Hepatocyte (in vitro differentiated cells): ENCODE measurements at regions not wholly inside any gene's neighbourhood (a gene's known extent, or its start where the extent isn't known, plus 50 kb on each side); places are given as distances from the start of the nearest gene placed in this dataset.

Experiments used
- DNase-seq: peaks from one replicate; pipeline ENCODE4 v3.0.0-alpha.2; 2016; ENCODE audit warnings: low spot score
- H2AFZ ChIP-seq: fragments of 200-600 bp; sonication (generic); 2 replicates; pipeline ENCODE4 v1.6.0; 2016; ENCODE audit warnings: antibody characterized with exemption, mild to moderate bottlenecking
- H3K27ac ChIP-seq: fragments of 200-600 bp; sonication (generic); 2 replicates; pipeline ENCODE4 v1.5.1; 2016; ENCODE audit warnings: mild to moderate bottlenecking
- H3K27me3 ChIP-seq: fragments of 200-600 bp; sonication (generic); 2 replicates; pipeline ENCODE4 v1.6.1; 2016
- H3K36me3 ChIP-seq: fragments of 200-600 bp; sonication (generic); replicated peaks from 2 replicates; pipeline ENCODE4 v1.5.1; 2016; ENCODE audit warnings: low read depth; ENCODE audit not compliant: insufficient read depth
- H3K4me1 ChIP-seq: fragments of 200-600 bp; sonication (generic); 2 replicates; pipeline ENCODE4 v1.5.1; 2016; ENCODE audit warnings: mild to moderate bottlenecking, moderate library complexity; ENCODE audit not compliant: insufficient read depth
- H3K4me2 ChIP-seq: fragments of 200-600 bp; sonication (generic); 2 replicates; pipeline ENCODE4 v1.6.0; 2016
- H3K4me3 ChIP-seq: fragments of 200-600 bp; sonication (generic); 2 replicates; pipeline ENCODE4 v1.5.1; 2016; ENCODE audit warnings: mild to moderate bottlenecking
- H3K79me2 ChIP-seq: fragments of 200-600 bp; sonication (generic); 2 replicates; pipeline ENCODE4 v1.6.0; 2017; ENCODE audit warnings: mild to moderate bottlenecking
- H3K9me2 ChIP-seq: fragments of 200-600 bp; sonication (generic); replicated peaks from 2 replicates; pipeline ENCODE4 v1.6.0; 2017; ENCODE audit warnings: mild to moderate bottlenecking; ENCODE audit not compliant: insufficient read depth
- H3K9me3 ChIP-seq: fragments of 200-600 bp; sonication (generic); 2 replicates; pipeline ENCODE4 v1.5.1; 2016; ENCODE audit warnings: low read depth, mild to moderate bottlenecking
- H4K20me1 ChIP-seq: fragments of 200-600 bp; sonication (generic); 2 replicates; pipeline ENCODE4 v1.6.0; 2016; ENCODE audit warnings: mild to moderate bottlenecking; ENCODE audit not compliant: insufficient read depth, poor library complexity, severe bottlenecking
- EZH2 ChIP-seq: fragments of 200-600 bp; sonication (generic); IDR thresholded peaks from 2 replicates; pipeline ENCODE4 v1.6.1; 2016; ENCODE audit warnings: antibody characterized with exemption, mild to moderate bottlenecking, borderline replicate concordance
- EZH2phosphoT487 ChIP-seq: fragments of 200-600 bp; sonication (generic); IDR thresholded peaks from one replicate; pipeline ENCODE4 v1.6.1; 2018; ENCODE audit warnings: antibody characterized with exemption, mild to moderate bottlenecking, low read depth, moderate library complexity; ENCODE audit not compliant: unreplicated experiment, severe bottlenecking
- WGBS: methylation state at CpG from one replicate; pipeline ENCODE4 v1.1.6; 2016; ENCODE audit warnings: low lambda C conversion rate; ENCODE audit errors: missing lambda C conversion rate; 5-methylcytosine and 5-hydroxymethylcytosine counted together
- TF ChIP-seq, protein P1 (sequence below): fragments of 200-600 bp; sonication (generic); IDR thresholded peaks from 2 replicates; pipeline ENCODE4 v1.5.1; 2016; ENCODE audit warnings: antibody characterized with exemption, mild to moderate bottlenecking; ENCODE audit not compliant: poor library complexity

DNA sequence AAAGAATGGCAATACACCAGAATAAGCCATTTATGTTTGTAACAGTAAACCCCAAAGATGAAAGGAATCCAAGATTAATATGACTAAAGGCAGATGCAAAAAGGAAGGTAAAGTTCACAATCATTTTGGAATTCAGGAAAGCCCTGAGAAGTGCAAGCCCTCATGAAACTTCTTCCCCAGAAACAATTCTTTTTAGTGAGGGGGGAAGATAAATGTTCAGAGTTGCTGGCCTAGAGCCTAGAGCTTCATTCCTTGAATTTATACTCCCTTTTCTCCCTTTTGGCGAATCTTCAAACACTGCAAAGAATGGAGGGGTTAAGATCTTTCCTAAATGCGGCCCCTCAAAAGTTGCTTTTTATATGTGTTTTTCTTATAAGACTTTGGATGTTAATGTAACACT is 368.8 kb downstream of the MEIS1 start:
- no peaks in the 10 kb centered on the region for H3K79me2 ChIP-seq
- H3K36me3 ChIP-seq: no peaks in the 10 kb centered on the region
- no peaks in the 10 kb centered on the region for H4K20me1 ChIP-seq
- H3K4me1 ChIP-seq: no peaks in the 10 kb centered on the region
- DNase-seq: no peak
- H3K4me2 ChIP-seq: no peak overlapping the region
- H3K27me3 ChIP-seq: no peaks in the 10 kb centered on the region
- WGBS: 66% methylated on average over 2 of the region's 2 CpGs
- H3K27ac ChIP-seq: peak overlapping the region; percentile 41
- TF ChIP-seq EZH2 (no peak), EZH2phosphoT487 (no peak)
- TF ChIP-seq, protein P1, sequence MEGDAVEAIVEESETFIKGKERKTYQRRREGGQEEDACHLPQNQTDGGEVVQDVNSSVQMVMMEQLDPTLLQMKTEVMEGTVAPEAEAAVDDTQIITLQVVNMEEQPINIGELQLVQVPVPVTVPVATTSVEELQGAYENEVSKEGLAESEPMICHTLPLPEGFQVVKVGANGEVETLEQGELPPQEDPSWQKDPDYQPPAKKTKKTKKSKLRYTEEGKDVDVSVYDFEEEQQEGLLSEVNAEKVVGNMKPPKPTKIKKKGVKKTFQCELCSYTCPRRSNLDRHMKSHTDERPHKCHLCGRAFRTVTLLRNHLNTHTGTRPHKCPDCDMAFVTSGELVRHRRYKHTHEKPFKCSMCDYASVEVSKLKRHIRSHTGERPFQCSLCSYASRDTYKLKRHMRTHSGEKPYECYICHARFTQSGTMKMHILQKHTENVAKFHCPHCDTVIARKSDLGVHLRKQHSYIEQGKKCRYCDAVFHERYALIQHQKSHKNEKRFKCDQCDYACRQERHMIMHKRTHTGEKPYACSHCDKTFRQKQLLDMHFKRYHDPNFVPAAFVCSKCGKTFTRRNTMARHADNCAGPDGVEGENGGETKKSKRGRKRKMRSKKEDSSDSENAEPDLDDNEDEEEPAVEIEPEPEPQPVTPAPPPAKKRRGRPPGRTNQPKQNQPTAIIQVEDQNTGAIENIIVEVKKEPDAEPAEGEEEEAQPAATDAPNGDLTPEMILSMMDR: no peak
- no peak overlapping the region for H3K4me3 ChIP-seq
- H2AFZ ChIP-seq: no peak overlapping the region
- no peaks in the 10 kb centered on the region for H3K9me2 ChIP-seq
- H3K9me3 ChIP-seq: no peaks in the 10 kb centered on the region

DNA sequence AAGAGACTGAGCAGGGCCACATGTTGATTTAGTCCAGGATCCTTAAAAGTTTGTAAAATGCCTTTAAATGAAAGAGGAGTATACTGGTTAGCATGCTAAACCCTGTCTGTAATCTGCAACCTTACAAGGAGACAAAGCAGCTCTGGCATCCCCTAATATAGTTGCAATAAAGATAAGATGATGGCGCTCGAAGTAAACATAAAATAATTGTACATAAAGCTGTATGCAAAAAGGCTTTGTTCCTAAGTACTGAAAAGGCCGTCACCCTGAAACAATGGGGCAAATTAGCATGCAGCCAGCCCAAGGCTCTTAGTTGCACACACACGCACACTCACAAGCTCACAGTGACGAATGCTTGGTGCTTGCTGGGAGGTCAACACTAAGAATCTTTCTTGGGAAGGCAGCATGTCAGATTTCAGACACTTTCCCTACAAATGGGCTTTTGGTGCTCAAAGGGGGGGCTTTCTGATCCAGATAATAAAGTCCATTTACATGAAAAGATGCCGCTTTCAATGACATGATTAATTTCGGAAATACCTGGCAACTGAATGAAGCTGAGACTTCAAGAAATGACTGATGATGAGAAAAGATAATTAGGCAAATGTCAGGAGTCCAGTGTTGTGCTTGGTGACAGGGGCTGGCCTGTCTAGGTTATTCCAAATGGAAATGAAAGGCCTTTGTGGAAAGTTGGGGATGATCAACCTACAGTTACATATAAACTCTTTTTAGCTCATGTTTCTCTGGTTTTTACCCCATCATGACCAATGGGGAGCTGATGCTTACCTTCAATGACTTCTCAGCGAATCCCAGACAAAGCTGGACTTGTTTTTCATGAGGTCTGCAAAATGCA is 370.3 kb downstream of the MEIS1 start:
- H3K9me2 ChIP-seq: no peaks in the 10 kb centered on the region
- no peaks in the 10 kb centered on the region for H3K27me3 ChIP-seq
- H2AFZ ChIP-seq: peak overlapping the region; percentile 14
- no peaks in the 10 kb centered on the region for H4K20me1 ChIP-seq
- peak; percentile 13 for DNase-seq
- no peaks in the 10 kb centered on the region for H3K4me1 ChIP-seq
- 40% methylated on average over 8 of the region's 8 CpGs for WGBS
- H3K9me3 ChIP-seq: no peaks in the 10 kb centered on the region
- TF ChIP-seq EZH2phosphoT487: no peak
- TF ChIP-seq EZH2: no peak
- TF ChIP-seq, protein P1: no peak
- H3K4me2 ChIP-seq: peak overlapping the region; percentile 34
- H3K4me3 ChIP-seq: no peak overlapping the region
- H3K79me2 ChIP-seq: no peaks in the 10 kb centered on the region
- H3K36me3 ChIP-seq: no peaks in the 10 kb centered on the region
- peak overlapping the region; percentile 56 for H3K27ac ChIP-seq

GRCh38 chr2:66805968-66806367 is 371.0 kb downstream of the MEIS1 start:
- H3K36me3 ChIP-seq: no peaks in the 10 kb centered on the region
- no peaks in the 10 kb centered on the region for H3K27me3 ChIP-seq
- H3K27ac ChIP-seq: no peak overlapping the region
- no peaks in the 10 kb centered on the region for H3K9me3 ChIP-seq
- no peak overlapping the region for H2AFZ ChIP-seq
- TF ChIP-seq EZH2phosphoT487 (no peak), EZH2 (no peak)
- TF ChIP-seq, protein P1: no peak
- WGBS: 63% methylated on average over 3 of the region's 3 CpGs
- H3K4me2 ChIP-seq: no peak overlapping the region
- H3K79me2 ChIP-seq: no peaks in the 10 kb centered on the region
- H3K9me2 ChIP-seq: no peaks in the 10 kb centered on the region
- no peak overlapping the region for H3K4me3 ChIP-seq
- DNase-seq: no peak
- no peaks in the 10 kb centered on the region for H4K20me1 ChIP-seq
- H3K4me1 ChIP-seq: no peaks in the 10 kb centered on the region
